GM12892 (cell line): ENCODE measurements at regions not wholly inside any gene's neighbourhood (a gene's known extent, or its start where the extent isn't known, plus 50 kb on each side); places are given as distances from the start of the nearest gene placed in this dataset.

ENCODE experiments used
- POLR2A ChIP-seq: IDR thresholded peaks from 2 replicates; pipeline ENCODE4 v1.6.1; 2011; ENCODE audit warnings: low read depth, low read length, control low read depth
- POLR2AphosphoS5 ChIP-seq: IDR thresholded peaks from 2 replicates; pipeline ENCODE4 v1.6.1; 2011; ENCODE audit warnings: low read depth, low read length, control low read depth
- TAF1 ChIP-seq: IDR thresholded peaks from 2 replicates; pipeline ENCODE4 v1.6.1; 2011; ENCODE audit warnings: low read depth, mild to moderate bottlenecking, control low read depth, low read length, borderline replicate concordance

GRCh38 chr3:74039105-74039504 is 414.4 kb upstream of the PDZRN3 start:
- no peak for TF ChIP-seq POLR2AphosphoS5
- no peak for TF ChIP-seq POLR2A
- TF ChIP-seq TAF1, result no peak
